Subcutaneous abdominal adipose tissue (tissue), 5 donors: ENCODE measurements at regions not wholly inside any gene's neighbourhood (a gene's known extent, or its start where the extent isn't known, plus 50 kb on each side); places are given as distances from the start of the nearest gene placed in this dataset.

Experiments
- H3K27ac ChIP-seq: one replicate; pipeline ENCODE4 v1.7.0; 2013; ENCODE audit warnings: low read depth, mild to moderate bottlenecking, inconsistent platforms, low read length, moderate library complexity
- H3K27me3 ChIP-seq, 5 donors: one replicate each; pipeline ENCODE4 v1.7.0; 2013; ENCODE audit warnings: low read length in 5 of 5, inconsistent platforms in 1 of 5; ENCODE audit not compliant: control insufficient read depth in 5 of 5, insufficient read depth in 4 of 5
- H3K36me3 ChIP-seq, 5 donors: one replicate each; pipeline ENCODE4 v1.7.0; 2013; ENCODE audit warnings: low read length in 5 of 5; ENCODE audit not compliant: control insufficient read depth in 5 of 5, insufficient read depth in 5 of 5
- H3K4me1 ChIP-seq, 5 donors: one replicate each; pipeline ENCODE4 v1.7.0; 2013; ENCODE audit warnings: low read length in 5 of 5, mild to moderate bottlenecking in 3 of 5, moderate library complexity in 1 of 5; ENCODE audit not compliant: control insufficient read depth in 5 of 5, insufficient read depth in 5 of 5
- H3K4me3 ChIP-seq, 5 donors: one replicate each; pipeline ENCODE4 v1.7.0; 2013; ENCODE audit warnings: low read length in 5 of 5, low read depth in 1 of 5
- H3K9ac ChIP-seq, 5 donors: one replicate each; pipeline ENCODE4 v1.7.0; 2013; ENCODE audit warnings: low read length in 5 of 5, mild to moderate bottlenecking in 4 of 5, moderate library complexity in 3 of 5
- H3K9me3 ChIP-seq, 5 donors: one replicate each; pipeline ENCODE4 v1.7.0; 2013; ENCODE audit warnings: low read length in 5 of 5; ENCODE audit not compliant: control insufficient read depth in 5 of 5
- donor health status: healthy.
- donor health status: healthy.
- donor health status: healthy.
- donor health status: healthy.
- donor health status: healthy.

DNA sequence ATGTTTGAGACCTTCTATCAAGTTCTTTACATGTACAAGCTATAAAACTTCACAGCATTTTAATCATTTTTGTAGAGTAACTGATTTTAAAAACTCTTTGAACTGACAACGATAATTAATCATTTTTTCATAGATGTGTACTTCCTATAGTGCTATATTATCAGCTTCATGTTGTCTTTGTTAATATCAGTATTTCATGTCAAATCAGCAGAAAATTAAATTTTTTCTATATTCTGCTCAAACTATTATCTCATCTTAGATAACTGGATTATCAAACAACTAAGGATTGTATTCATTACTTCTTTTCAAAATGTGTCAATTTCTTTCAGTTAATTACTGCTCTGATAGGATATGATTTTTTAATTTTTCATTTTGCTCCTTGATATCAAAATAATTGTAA lies 214.6 kb upstream of the RGS18 start:
- H3K4me3 ChIP-seq: no peak overlapping the region
- no peak overlapping the region for H3K9ac ChIP-seq
- H3K27ac ChIP-seq: no peak overlapping the region

DNA sequence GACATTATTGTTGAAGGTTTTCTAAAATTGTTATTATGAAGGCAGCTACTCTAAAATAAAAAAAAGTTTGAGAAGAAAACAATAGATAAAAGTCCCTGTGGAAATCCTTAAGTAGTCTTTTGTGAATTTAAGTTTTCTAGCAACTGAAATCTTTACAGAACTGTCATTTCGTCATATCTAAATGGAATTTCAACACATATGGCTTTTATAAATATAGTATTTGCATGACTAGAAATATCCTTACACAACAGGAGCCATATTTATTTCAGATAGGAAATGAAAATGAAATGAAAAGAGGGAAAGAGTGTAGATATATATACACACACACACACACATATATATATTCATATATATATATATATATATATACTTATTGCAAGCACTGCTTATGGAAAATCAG lies 204.7 kb upstream of the RGS18 start:
- Histone ChIP-seq H3K9ac (no peak overlapping the region), H3K4me1 (no peaks in the 10 kb centered on the region), H3K9me3 (no peaks in the 10 kb centered on the region), H3K27ac (no peak overlapping the region), H3K36me3 (no peaks in the 10 kb centered on the region), H3K27me3 (no peaks in the 10 kb centered on the region), H3K4me3 (no peak overlapping the region)

More for the DNA sequence above, 214.6 kb upstream of the RGS18 start:
- H3K4me1 ChIP-seq: no peaks in the 10 kb centered on the region
- H3K27me3 ChIP-seq: no peaks in the 10 kb centered on the region
- H3K9me3 ChIP-seq: peaks cover 0 to 3% (median 0%) of the 10 kb centered on the region in 5 donors
- no peaks in the 10 kb centered on the region for H3K36me3 ChIP-seq

DNA sequence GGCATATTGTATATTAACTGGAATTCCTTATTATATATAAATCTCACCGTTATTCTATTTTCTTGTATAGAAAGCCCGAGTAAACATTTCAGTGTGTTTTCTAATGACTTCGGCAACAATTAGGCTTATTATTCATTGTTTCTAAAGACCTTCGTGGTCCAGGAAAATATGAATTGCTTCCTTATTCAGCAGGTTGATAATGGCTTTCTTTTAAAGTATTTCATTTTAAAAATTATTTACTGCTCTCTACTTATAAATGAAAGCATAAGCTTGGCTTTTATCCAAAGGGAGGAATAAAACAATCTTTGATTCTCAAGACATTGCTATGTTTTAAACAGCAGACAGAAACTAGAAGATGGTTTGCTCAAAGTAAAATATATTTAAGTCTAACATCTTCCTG lies 198.4 kb upstream of the RGS18 start:
- H3K36me3 ChIP-seq: no peaks in the 10 kb centered on the region
- H3K4me3 ChIP-seq: no peak overlapping the region
- H3K27me3 ChIP-seq: no peaks in the 10 kb centered on the region
- H3K9ac ChIP-seq: no peak overlapping the region
- no peaks in the 10 kb centered on the region for H3K9me3 ChIP-seq
- H3K27ac ChIP-seq: no peak overlapping the region
- no peaks in the 10 kb centered on the region for H3K4me1 ChIP-seq

DNA sequence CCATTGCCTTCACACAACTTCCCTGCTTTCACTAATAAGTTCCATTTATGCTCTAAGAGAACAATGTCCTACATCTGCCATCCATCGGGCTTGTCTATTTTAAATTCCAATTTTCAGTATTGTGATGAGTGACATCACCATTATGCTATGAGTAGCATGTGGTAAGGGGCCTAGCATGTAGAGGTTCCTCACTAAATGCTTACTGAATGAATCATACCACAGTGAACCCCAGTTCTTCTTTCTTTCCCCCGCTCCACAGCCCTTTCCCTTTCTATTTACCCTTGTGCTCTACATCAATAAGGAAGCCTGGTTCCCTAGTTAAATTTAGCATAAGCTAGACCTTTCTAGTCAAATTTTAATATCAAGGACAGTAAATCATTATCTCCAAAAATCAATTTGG lies 195.0 kb upstream of the RGS18 start:
- H3K4me1 ChIP-seq: no peaks in the 10 kb centered on the region
- no peak overlapping the region for H3K4me3 ChIP-seq
- H3K9me3 ChIP-seq: no peaks in the 10 kb centered on the region
- no peak overlapping the region for H3K9ac ChIP-seq
- H3K27me3 ChIP-seq: no peaks in the 10 kb centered on the region
- no peak overlapping the region for H3K27ac ChIP-seq
- H3K36me3 ChIP-seq: no peaks in the 10 kb centered on the region

DNA sequence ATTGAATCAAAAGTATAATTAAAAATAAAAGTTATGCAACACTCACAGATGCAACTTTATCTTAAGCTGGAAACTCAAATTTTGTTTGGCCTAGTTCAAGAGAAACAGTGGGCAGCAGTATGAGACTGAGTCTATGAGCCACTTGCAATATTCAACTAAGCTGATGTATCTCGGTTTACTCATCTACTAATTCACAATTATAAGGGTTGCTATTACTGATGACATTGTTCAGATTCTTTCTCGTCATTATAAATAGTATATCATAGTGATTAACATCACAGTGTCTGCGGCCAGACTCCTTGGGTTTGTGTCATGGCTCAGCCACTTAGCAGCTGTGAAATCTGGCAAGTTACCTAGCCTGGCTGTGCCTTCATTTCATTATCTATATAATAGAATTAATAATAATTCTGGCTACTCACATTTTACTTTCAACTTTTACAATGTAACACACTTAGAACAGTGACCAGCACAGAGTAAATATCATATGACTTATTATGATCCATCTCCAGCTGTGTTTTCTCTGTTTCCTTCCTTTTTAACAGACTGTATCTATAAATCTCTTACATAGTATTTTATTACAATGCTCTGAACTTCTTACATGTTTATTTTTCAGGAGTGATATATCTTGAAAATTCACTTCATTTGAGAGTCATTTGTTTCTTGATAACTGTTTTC lies 194.3 kb upstream of the RGS18 start:
- no peak overlapping the region for H3K27ac ChIP-seq
- H3K27me3 ChIP-seq: no peaks in the 10 kb centered on the region
- H3K9ac ChIP-seq: no peak overlapping the region
- H3K36me3 ChIP-seq: no peaks in the 10 kb centered on the region
- no peaks in the 10 kb centered on the region for H3K4me1 ChIP-seq
- H3K9me3 ChIP-seq: no peaks in the 10 kb centered on the region
- no peak overlapping the region for H3K4me3 ChIP-seq

DNA sequence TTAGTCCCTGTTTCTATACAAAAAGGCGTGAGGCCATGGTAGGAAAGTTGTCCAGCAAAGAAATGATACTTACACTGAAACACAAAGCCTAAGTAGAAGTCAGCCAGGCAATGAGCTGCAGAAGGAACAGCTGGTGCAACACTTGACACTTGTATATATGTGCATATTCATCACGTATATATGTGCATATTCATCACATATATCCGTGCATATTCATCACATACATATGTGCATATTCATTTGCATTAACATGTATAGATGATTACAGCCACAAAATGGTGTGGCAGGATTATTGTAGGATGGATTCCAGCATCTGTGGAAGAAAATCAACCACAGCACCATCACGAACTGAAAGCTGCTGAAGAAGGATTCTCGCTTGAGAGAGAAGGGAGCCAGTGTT lies 189.0 kb upstream of the RGS18 start:
- H3K27me3 ChIP-seq: no peaks in the 10 kb centered on the region

DNA sequence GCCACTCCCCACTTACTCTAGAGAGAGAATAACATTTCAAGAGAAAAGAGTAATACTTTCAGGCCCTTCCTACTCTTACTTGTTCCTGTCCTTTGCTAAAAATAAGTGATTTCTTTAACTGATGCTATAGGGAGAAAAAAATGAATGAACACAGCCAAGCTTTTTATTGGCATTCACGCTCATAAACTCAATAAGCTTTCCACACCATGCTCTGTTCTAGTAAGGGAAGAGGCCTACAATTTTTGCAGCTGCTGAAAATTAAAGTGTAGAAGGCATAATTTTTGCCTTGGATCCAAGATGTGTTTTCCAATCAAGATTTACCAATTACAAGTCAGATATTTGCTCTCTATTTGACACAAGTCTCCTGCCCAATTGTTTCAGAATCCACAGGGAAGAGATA lies 188.1 kb upstream of the RGS18 start:
- no peak overlapping the region for H3K9ac ChIP-seq
- H3K36me3 ChIP-seq: no peaks in the 10 kb centered on the region
- H3K27me3 ChIP-seq: no peaks in the 10 kb centered on the region
- H3K4me3 ChIP-seq: no peak overlapping the region
- H3K4me1 ChIP-seq: no peaks in the 10 kb centered on the region
- H3K27ac ChIP-seq: no peak overlapping the region
- no peaks in the 10 kb centered on the region for H3K9me3 ChIP-seq

More for the DNA sequence above, 189.0 kb upstream of the RGS18 start:
- Histone ChIP-seq H3K9me3 (no peaks in the 10 kb centered on the region), H3K4me1 (no peaks in the 10 kb centered on the region), H3K36me3 (no peaks in the 10 kb centered on the region), H3K4me3 (no peak overlapping the region), H3K9ac (no peak overlapping the region), H3K27ac (no peak overlapping the region)

DNA sequence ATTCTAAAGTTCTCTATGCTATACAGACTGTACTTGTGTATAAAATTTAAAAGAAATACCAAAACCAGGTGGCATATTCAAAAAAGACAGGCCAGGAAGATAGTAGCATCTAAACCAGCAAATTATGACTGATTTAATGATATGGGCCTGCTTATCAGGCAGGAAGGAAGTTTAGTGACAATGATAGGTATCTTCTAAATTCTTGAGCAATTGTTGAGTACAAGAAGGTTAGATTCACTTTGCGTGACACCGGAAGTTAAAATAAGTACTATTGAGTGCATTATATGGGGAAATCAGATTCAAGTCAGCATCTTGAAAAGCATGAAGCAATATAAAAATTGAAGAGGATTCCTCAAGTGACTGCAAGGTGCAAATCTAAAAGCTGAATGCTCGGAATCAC lies 186.8 kb upstream of the RGS18 start:
- Histone ChIP-seq H3K36me3 (no peaks in the 10 kb centered on the region), H3K27me3 (no peaks in the 10 kb centered on the region), H3K4me3 (no peak overlapping the region), H3K27ac (no peak overlapping the region), H3K9ac (no peak overlapping the region), H3K4me1 (no peaks in the 10 kb centered on the region), H3K9me3 (no peaks in the 10 kb centered on the region)

DNA sequence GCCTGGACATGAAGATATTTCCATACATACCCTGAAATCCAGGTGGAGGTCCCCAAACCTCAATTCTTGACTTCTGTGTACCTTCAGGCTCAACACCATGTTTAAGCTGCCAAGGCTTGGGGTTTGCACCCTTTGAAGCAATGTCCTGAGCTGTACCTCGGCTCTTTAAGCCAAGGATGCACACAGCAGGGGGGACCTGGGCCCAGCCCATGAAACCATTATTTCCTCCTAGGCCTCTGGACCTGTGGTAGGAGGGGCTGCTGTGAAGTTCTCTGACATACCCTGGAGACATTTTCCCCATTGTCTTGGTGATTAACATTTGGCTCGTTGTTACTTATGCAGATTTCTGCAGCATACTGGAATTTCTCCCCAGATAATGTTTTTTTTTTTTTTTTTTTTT lies 184.3 kb upstream of the RGS18 start:
- Histone ChIP-seq H3K4me3 (no peak overlapping the region), H3K27ac (no peak overlapping the region), H3K36me3 (no peaks in the 10 kb centered on the region), H3K9me3 (no peaks in the 10 kb centered on the region), H3K27me3 (no peaks in the 10 kb centered on the region), H3K9ac (no peak overlapping the region), H3K4me1 (no peaks in the 10 kb centered on the region)

DNA sequence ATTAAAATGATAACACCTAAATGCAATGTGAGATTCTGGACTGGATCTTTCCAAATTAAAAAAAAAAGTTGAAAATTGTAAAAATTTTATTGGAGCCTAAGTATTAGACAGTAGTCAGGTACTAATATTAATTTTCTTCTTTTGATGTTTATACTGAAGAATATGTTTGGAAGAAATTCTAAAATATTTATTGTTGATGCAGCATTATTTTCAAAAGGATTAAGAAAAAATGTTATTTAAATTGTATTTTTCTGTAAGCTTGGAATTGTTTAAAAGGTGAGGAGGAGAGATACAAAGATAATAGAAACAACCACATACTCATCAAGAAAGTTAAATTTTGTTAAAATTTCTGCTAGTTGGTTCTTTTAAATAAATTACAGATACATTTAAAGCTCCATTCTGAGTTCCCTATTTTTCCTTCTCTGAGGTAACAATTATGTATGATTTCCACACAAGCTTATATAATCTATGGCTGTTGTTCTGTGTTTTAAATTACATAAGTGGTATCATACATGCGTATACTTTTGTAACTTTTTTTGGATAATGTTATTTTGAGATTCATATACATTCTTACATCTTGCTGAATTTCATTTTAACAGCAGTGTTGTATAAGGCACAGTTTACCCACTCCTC lies 180.3 kb upstream of the RGS18 start:
- H3K27ac ChIP-seq: no peak overlapping the region
- H3K27me3 ChIP-seq: no peaks in the 10 kb centered on the region
- H3K36me3 ChIP-seq: no peaks in the 10 kb centered on the region
- peaks cover 0 to 11% (median 5%) of the 10 kb centered on the region in 5 donors for H3K9me3 ChIP-seq
- H3K9ac ChIP-seq: no peak overlapping the region
- H3K4me3 ChIP-seq: no peak overlapping the region
- no peaks in the 10 kb centered on the region for H3K4me1 ChIP-seq
